ENCODE measurements at regions not wholly inside any gene's neighbourhood (a gene's known extent, or its start where the extent isn't known, plus 50 kb on each side); places are given as distances from the start of the nearest gene placed in this dataset.

DNA sequence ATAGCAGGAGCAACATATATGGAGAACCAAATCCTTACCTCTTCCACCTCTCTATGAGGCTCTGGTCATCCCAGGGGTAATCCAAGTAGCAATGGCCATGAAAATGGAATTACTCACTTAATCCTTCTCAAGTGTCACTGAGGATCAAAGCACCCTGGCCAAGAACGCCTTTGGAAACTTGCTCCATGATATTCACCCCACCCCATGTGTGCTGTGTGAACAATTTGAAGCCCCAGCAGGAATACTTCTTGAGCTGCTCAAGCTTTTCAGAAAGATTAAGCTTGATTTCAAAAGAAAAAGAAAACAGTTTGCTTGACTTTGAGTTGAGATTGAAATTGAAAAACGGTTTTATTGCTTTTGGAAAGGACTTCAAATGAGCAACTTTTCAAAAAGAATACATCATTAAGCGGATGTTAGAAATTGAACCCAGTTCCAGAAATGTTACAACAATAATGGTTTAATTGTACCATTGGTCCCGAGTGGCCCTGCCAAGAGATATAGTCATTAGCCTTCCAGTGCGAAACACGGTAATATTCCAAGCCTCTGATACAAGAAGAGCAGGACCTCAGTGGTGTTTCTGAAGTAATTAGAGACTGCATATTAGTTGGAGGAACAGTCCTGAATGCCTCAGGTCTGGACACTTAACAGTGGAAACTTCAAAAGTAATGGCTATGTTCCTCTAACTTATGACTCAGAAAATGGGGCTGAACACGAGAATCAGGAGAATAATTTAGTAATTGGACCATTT, 208.1 kb downstream of the NEBL start:
- no peaks in the 10 kb centered on the region for H3K4me1 ChIP-seq
- no peak overlapping the region for H3K27ac ChIP-seq
- intact Hi-C loops (cut with DNase I), result no loop called here
- ATAC-seq, result no peak
- no peak for DNase-seq
- no peaks in the 10 kb centered on the region for H3K36me3 ChIP-seq
- no peaks in the 10 kb centered on the region for H3K27me3 ChIP-seq
- TF ChIP-seq POLR2A (IDR thresholded peaks at IDR 0.05), result no peak
- TF ChIP-seq, protein P1, sequence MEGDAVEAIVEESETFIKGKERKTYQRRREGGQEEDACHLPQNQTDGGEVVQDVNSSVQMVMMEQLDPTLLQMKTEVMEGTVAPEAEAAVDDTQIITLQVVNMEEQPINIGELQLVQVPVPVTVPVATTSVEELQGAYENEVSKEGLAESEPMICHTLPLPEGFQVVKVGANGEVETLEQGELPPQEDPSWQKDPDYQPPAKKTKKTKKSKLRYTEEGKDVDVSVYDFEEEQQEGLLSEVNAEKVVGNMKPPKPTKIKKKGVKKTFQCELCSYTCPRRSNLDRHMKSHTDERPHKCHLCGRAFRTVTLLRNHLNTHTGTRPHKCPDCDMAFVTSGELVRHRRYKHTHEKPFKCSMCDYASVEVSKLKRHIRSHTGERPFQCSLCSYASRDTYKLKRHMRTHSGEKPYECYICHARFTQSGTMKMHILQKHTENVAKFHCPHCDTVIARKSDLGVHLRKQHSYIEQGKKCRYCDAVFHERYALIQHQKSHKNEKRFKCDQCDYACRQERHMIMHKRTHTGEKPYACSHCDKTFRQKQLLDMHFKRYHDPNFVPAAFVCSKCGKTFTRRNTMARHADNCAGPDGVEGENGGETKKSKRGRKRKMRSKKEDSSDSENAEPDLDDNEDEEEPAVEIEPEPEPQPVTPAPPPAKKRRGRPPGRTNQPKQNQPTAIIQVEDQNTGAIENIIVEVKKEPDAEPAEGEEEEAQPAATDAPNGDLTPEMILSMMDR (IDR thresholded peaks at IDR 0.05), result no peak
- H3K9me3 ChIP-seq, result no peaks in the 10 kb centered on the region
- 50% methylated on average over 7 of the region's 7 CpGs for WGBS (ENCODE audit: insufficient coverage, low coverage, low lambda C conversion rate, missing lambda C conversion rate)
- H3K4me3 ChIP-seq, result no peak overlapping the region

GRCh38 chr10:20686015-20686635, 211.0 kb downstream of the NEBL start:
- no peaks in the 10 kb centered on the region for H3K27me3 ChIP-seq
- H3K36me3 ChIP-seq, result no peaks in the 10 kb centered on the region
- H3K9me3 ChIP-seq, result no peaks in the 10 kb centered on the region
- DNase-seq (no peak), ATAC-seq (no peak)
- intact Hi-C loops (cut with DNase I), result no loop called here
- H3K4me3 ChIP-seq, result no peak overlapping the region
- WGBS (ENCODE audit: insufficient coverage, low coverage, low lambda C conversion rate, missing lambda C conversion rate), result 60% methylated on average over 7 of the region's 7 CpGs
- no peaks in the 10 kb centered on the region for H3K4me1 ChIP-seq
- no peak overlapping the region for H3K27ac ChIP-seq
- no peak for TF ChIP-seq POLR2A (IDR thresholded peaks at IDR 0.05)

- intact Hi-C loops (cut with DNase I), result no loop called here
- TF ChIP-seq POLR2A (IDR thresholded peaks at IDR 0.05), result no peak
- TF ChIP-seq, protein P1 (IDR thresholded peaks at IDR 0.05), result no peak
- DNase-seq, result no peak
- no peak for ATAC-seq
- Histone ChIP-seq H3K4me1 (no peaks in the 10 kb centered on the region), H3K36me3 (no peaks in the 10 kb centered on the region), H3K27ac (no peak overlapping the region), H3K4me3 (no peak overlapping the region), H3K27me3 (no peaks in the 10 kb centered on the region), H3K9me3 (no peaks in the 10 kb centered on the region)
- 70% methylated on average over 8 of the region's 8 CpGs for WGBS (ENCODE audit: insufficient coverage, low coverage, low lambda C conversion rate, missing lambda C conversion rate)
Observed at GRCh38 chr10:20685462-20685861, 211.6 kb downstream of the NEBL start.

- H3K4me1 ChIP-seq, result no peaks in the 10 kb centered on the region
- no peak overlapping the region for H3K27ac ChIP-seq
- TF ChIP-seq POLR2A (IDR thresholded peaks at IDR 0.05), result no peak
- TF ChIP-seq, protein P1 (IDR thresholded peaks at IDR 0.05), result no peak
- intact Hi-C loops (cut with DNase I), result no loop called here
- no peak for DNase-seq
- H3K4me3 ChIP-seq, result no peak overlapping the region
- no peaks in the 10 kb centered on the region for H3K27me3 ChIP-seq
- no peak for ATAC-seq
- H3K9me3 ChIP-seq, result no peaks in the 10 kb centered on the region
- no peaks in the 10 kb centered on the region for H3K36me3 ChIP-seq
Observed at GRCh38 chr10:20683345-20683744, 213.8 kb downstream of the NEBL start.

- no peak for ATAC-seq
- WGBS (ENCODE audit: insufficient coverage, low coverage, low lambda C conversion rate, missing lambda C conversion rate), result 66% methylated on average over 3 of the region's 3 CpGs
- intact Hi-C loops (cut with DNase I), result no loop called here
- H3K4me3 ChIP-seq, result no peak overlapping the region
- no peaks in the 10 kb centered on the region for H3K27me3 ChIP-seq
- no peak for TF ChIP-seq POLR2A (IDR thresholded peaks at IDR 0.05)
- TF ChIP-seq, protein P1 (IDR thresholded peaks at IDR 0.05), result no peak
- no peaks in the 10 kb centered on the region for H3K9me3 ChIP-seq
- no peaks in the 10 kb centered on the region for H3K4me1 ChIP-seq
- no peak for DNase-seq
- no peak overlapping the region for H3K27ac ChIP-seq
- no peaks in the 10 kb centered on the region for H3K36me3 ChIP-seq
Observed at GRCh38 chr10:20682782-20683181, 214.3 kb downstream of the NEBL start.

Measured in right lobe of liver (tissue), 6 donors.